ENCODE measurements at regions not wholly inside any gene's neighbourhood (a gene's known extent, or its start where the extent isn't known, plus 50 kb on each side); places are given as distances from the start of the nearest gene placed in this dataset.
"Not testable (repeated sequence)": the region's sequence is repeated elsewhere in the genome, so short reads cannot be mapped to it uniquely, and the experiment has no call there.

GRCh38 chr4:66307641-66308438, 637.6 kb upstream of the EPHA5 start:
- no peaks in the 10 kb centered on the region for H3K27me3 ChIP-seq (ENCODE audit: control insufficient read depth, insufficient read depth, low read length)
- peaks cover 14% of the 10 kb centered on the region for H3K9me3 ChIP-seq (ENCODE audit: control insufficient read depth, insufficient read depth, low read length)
- H3K4me3 ChIP-seq (ENCODE audit: low read depth, low read length) = no peak overlapping the region
- H3K27ac ChIP-seq (ENCODE audit: low read depth, low read length) = no peak overlapping the region
- H3K36me3 ChIP-seq (ENCODE audit: control insufficient read depth, insufficient read depth, low read length) = no peaks in the 10 kb centered on the region
- H3K4me1 ChIP-seq (ENCODE audit: control insufficient read depth, insufficient read depth, low read length) = no peaks in the 10 kb centered on the region
- H3K9ac ChIP-seq (ENCODE audit: low read depth, low read length) = no peak overlapping the region

- Histone ChIP-seq H3K27ac (ENCODE audit: low read depth, low read length) (no peak overlapping the region), H3K4me1 (ENCODE audit: control insufficient read depth, insufficient read depth, low read length) (no peaks in the 10 kb centered on the region), H3K4me3 (ENCODE audit: low read depth, low read length) (no peak overlapping the region), H3K36me3 (ENCODE audit: control insufficient read depth, insufficient read depth, low read length) (no peaks in the 10 kb centered on the region), H3K9ac (ENCODE audit: low read depth, low read length) (no peak overlapping the region), H3K9me3 (ENCODE audit: control insufficient read depth, insufficient read depth, low read length) (no peaks in the 10 kb centered on the region), H3K27me3 (ENCODE audit: control insufficient read depth, insufficient read depth, low read length) (no peaks in the 10 kb centered on the region)
Measured at GRCh38 chr4:66300336-66300934, 630.1 kb upstream of the EPHA5 start.

DNA sequence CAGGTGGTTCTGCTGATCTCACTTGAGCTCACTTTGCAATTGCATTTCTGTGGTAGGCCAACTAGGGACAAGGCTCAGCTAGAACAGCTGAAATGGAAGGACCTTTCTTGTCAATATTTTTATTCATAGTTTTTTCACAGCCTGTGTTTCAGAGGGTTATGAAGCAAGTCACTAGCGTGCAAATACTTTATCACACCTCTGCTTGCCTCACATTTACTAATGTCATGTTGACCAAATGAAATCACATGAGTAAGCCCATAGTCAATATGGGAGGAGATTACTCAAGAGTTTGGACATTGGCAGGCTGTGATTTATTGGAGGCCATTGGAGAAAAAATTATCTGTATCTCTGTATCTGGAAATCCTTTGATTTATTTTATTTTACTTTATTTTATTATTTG, 628.3 kb upstream of the EPHA5 start:
- Histone ChIP-seq H3K4me3 (ENCODE audit: low read depth, low read length) (no peak overlapping the region), H3K27me3 (ENCODE audit: control insufficient read depth, insufficient read depth, low read length) (no peaks in the 10 kb centered on the region), H3K9ac (ENCODE audit: low read depth, low read length) (no peak overlapping the region), H3K4me1 (ENCODE audit: control insufficient read depth, insufficient read depth, low read length) (peaks cover 13% of the 10 kb centered on the region), H3K36me3 (ENCODE audit: control insufficient read depth, insufficient read depth, low read length) (no peaks in the 10 kb centered on the region), H3K27ac (ENCODE audit: low read depth, low read length) (no peak overlapping the region), H3K9me3 (ENCODE audit: control insufficient read depth, insufficient read depth, low read length) (no peaks in the 10 kb centered on the region)

DNA sequence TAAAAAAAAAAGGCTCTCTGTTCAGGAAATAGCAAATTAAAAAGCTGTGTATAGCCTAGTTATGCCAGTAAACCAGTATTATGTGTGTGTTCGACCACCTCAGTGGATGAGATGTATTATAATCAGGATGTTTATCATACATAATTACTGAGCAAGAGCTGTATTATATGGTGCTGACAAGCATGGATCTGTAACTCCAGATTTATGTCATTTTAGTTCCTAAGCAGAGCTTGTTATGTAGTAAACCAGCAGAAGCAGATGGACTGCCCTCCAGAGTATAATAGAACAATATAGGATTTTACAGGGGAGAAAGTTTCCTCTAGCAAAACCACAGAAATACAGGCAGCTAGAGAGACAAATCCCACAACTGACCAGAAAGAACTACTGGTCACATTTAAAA, 627.4 kb upstream of the EPHA5 start:
- Histone ChIP-seq H3K9ac (ENCODE audit: low read depth, low read length) (no peak overlapping the region), H3K4me3 (ENCODE audit: low read depth, low read length) (no peak overlapping the region), H3K27ac (ENCODE audit: low read depth, low read length) (no peak overlapping the region), H3K4me1 (ENCODE audit: control insufficient read depth, insufficient read depth, low read length) (peaks cover 17% of the 10 kb centered on the region), H3K27me3 (ENCODE audit: control insufficient read depth, insufficient read depth, low read length) (no peaks in the 10 kb centered on the region), H3K36me3 (ENCODE audit: control insufficient read depth, insufficient read depth, low read length) (no peaks in the 10 kb centered on the region), H3K9me3 (ENCODE audit: control insufficient read depth, insufficient read depth, low read length) (no peaks in the 10 kb centered on the region)

DNA sequence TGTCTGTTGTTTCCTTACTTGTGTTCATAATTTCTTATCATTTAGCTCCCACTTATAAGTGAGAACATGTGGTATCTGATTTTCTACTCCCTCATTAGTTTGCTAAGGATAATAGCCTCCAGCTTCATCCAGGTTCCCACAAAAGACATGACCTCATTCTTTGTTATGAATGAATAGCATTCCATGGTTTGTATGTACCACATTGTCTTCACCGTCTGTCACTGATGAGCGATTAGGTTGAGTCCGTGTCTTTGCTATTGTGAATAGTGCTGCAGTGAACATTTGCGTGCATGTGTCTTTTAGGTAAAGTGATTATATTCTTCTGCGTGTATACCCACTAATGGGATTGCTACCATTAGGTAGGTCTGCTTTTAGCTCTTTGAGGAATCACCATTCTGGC, 624.3 kb upstream of the EPHA5 start:
- no peaks in the 10 kb centered on the region for H3K36me3 ChIP-seq (ENCODE audit: control insufficient read depth, insufficient read depth, low read length)
- H3K9me3 ChIP-seq (ENCODE audit: control insufficient read depth, insufficient read depth, low read length) = no peaks in the 10 kb centered on the region
- no peak overlapping the region for H3K4me3 ChIP-seq (ENCODE audit: low read depth, low read length)
- H3K4me1 ChIP-seq (ENCODE audit: control insufficient read depth, insufficient read depth, low read length) = peaks cover 17% of the 10 kb centered on the region
- H3K27ac ChIP-seq (ENCODE audit: low read depth, low read length) = no peak overlapping the region
- no peak overlapping the region for H3K9ac ChIP-seq (ENCODE audit: low read depth, low read length)
- H3K27me3 ChIP-seq (ENCODE audit: control insufficient read depth, insufficient read depth, low read length) = no peaks in the 10 kb centered on the region

DNA sequence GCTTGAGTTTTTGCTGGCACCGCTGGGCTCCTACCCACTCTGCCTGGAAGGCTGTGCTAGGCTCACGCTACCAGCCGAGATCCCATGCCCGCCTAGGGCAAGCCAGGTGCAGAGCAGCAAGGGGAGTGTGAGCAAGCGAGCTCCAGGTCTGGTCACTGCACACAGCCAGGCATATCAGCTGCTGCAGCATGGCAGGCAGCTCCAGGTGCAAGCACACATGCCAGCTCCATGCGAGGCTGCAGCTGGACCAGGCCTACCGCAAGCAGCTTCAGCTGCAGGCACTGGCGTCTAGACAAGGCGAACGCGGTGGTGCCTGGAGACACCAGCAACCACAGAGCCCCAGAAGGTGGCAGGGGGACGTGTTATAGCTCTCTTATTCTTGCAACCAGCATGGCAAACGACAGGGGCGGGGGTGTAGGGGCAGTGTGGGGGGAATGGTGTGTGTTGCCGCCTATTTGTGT, 614.7 kb upstream of the EPHA5 start:
- H3K27ac ChIP-seq (ENCODE audit: low read depth, low read length) = no peak overlapping the region
- H3K36me3 ChIP-seq (ENCODE audit: control insufficient read depth, insufficient read depth, low read length) = no peaks in the 10 kb centered on the region
- no peak overlapping the region for H3K9ac ChIP-seq (ENCODE audit: low read depth, low read length)
- H3K4me1 ChIP-seq (ENCODE audit: control insufficient read depth, insufficient read depth, low read length) = no peaks in the 10 kb centered on the region
- no peak overlapping the region for H3K4me3 ChIP-seq (ENCODE audit: low read depth, low read length)
- H3K9me3 ChIP-seq (ENCODE audit: control insufficient read depth, insufficient read depth, low read length) = no peaks in the 10 kb centered on the region
- no peaks in the 10 kb centered on the region for H3K27me3 ChIP-seq (ENCODE audit: control insufficient read depth, insufficient read depth, low read length)

DNA sequence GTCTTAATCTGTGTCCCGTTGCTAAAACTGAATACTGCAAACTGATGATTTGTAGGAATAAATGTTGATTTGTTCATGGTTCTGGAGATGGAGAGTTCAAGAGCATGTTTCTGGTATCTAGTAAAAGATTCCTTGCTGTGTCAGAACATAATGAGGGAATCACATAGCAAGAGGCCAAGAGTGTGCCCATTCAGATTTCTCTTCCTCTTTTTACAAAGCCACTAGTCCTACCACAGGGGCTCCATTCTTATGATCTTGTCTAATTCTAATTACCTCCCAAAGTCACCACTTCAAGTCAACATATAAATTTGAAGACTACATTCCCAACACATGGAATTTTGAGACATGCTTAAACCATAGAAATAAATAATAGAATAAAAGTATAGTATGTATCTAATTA, 608.8 kb upstream of the EPHA5 start:
- Histone ChIP-seq H3K27me3 (ENCODE audit: control insufficient read depth, insufficient read depth, low read length) (no peaks in the 10 kb centered on the region), H3K4me3 (ENCODE audit: low read depth, low read length) (no peak overlapping the region), H3K27ac (ENCODE audit: low read depth, low read length) (no peak overlapping the region), H3K36me3 (ENCODE audit: control insufficient read depth, insufficient read depth, low read length) (no peaks in the 10 kb centered on the region), H3K9ac (ENCODE audit: low read depth, low read length) (no peak overlapping the region), H3K9me3 (ENCODE audit: control insufficient read depth, insufficient read depth, low read length) (no peaks in the 10 kb centered on the region), H3K4me1 (ENCODE audit: control insufficient read depth, insufficient read depth, low read length) (no peaks in the 10 kb centered on the region)

- Histone ChIP-seq H3K9me3 (ENCODE audit: control insufficient read depth, insufficient read depth, low read length) (peaks cover 5% of the 10 kb centered on the region; the same call in 1 of the 2 replicates), H3K4me3 (ENCODE audit: low read depth, low read length) (no peak overlapping the region), H3K36me3 (ENCODE audit: control insufficient read depth, insufficient read depth, low read length) (no peaks in the 10 kb centered on the region), H3K27ac (ENCODE audit: low read depth, low read length) (no peak overlapping the region), H3K4me1 (ENCODE audit: control insufficient read depth, insufficient read depth, low read length) (no peaks in the 10 kb centered on the region), H3K27me3 (ENCODE audit: control insufficient read depth, insufficient read depth, low read length) (no peaks in the 10 kb centered on the region), H3K9ac (ENCODE audit: low read depth, low read length) (no peak overlapping the region)
Measured at GRCh38 chr4:66275411-66276038, 605.2 kb upstream of the EPHA5 start.

GRCh38 chr4:66273110-66273509, 602.8 kb upstream of the EPHA5 start:
- peaks cover 5% of the 10 kb centered on the region; the same call in 1 of the 2 replicates for H3K9me3 ChIP-seq (ENCODE audit: control insufficient read depth, insufficient read depth, low read length)
- no peak overlapping the region for H3K27ac ChIP-seq (ENCODE audit: low read depth, low read length)
- no peak overlapping the region for H3K4me3 ChIP-seq (ENCODE audit: low read depth, low read length)

GRCh38 chr4:66270356-66270755, 600.1 kb upstream of the EPHA5 start:
- H3K36me3 ChIP-seq (ENCODE audit: control insufficient read depth, insufficient read depth, low read length); H3K27me3 ChIP-seq (ENCODE audit: control insufficient read depth, insufficient read depth, low read length); H3K27ac ChIP-seq (ENCODE audit: low read depth, low read length); H3K9ac ChIP-seq (ENCODE audit: low read depth, low read length); H3K9me3 ChIP-seq (ENCODE audit: control insufficient read depth, insufficient read depth, low read length); H3K4me1 ChIP-seq (ENCODE audit: control insufficient read depth, insufficient read depth, low read length); H3K4me3 ChIP-seq (ENCODE audit: low read depth, low read length): not testable (repeated sequence)

More at GRCh38 chr4:66273110-66273509, 602.8 kb upstream of the EPHA5 start:
- Histone ChIP-seq H3K4me1 (ENCODE audit: control insufficient read depth, insufficient read depth, low read length) (no peaks in the 10 kb centered on the region), H3K9ac (ENCODE audit: low read depth, low read length) (no peak overlapping the region), H3K27me3 (ENCODE audit: control insufficient read depth, insufficient read depth, low read length) (no peaks in the 10 kb centered on the region), H3K36me3 (ENCODE audit: control insufficient read depth, insufficient read depth, low read length) (no peaks in the 10 kb centered on the region)

DNA sequence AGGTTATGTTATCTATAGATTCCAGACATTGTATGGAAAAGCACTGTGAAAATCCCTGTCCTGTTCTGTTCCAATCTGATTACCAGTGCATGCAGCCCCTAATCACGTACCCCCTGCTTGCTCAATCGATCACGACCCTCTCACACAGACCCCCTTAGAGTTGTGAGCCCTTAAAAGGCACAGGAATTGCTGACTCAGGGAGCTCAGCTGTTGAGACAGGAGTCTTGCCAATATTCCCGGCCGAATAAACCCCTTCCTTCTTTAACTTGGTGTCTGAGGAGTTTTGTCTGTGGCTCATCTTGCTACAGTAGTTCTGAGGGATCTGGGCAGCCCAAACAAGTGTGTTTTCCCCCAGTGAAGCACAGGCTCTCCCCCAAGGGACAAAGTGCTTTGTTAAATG, 596.3 kb upstream of the EPHA5 start:
- H3K27me3 ChIP-seq (ENCODE audit: control insufficient read depth, insufficient read depth, low read length); H3K27ac ChIP-seq (ENCODE audit: low read depth, low read length); H3K4me3 ChIP-seq (ENCODE audit: low read depth, low read length); H3K36me3 ChIP-seq (ENCODE audit: control insufficient read depth, insufficient read depth, low read length); H3K9ac ChIP-seq (ENCODE audit: low read depth, low read length); H3K4me1 ChIP-seq (ENCODE audit: control insufficient read depth, insufficient read depth, low read length); H3K9me3 ChIP-seq (ENCODE audit: control insufficient read depth, insufficient read depth, low read length): not testable (repeated sequence)

Data from HUES48 (cell line).